ENCODE measurements at regions not wholly inside any gene's neighbourhood (a gene's known extent, or its start where the extent isn't known, plus 50 kb on each side); places are given as distances from the start of the nearest gene placed in this dataset.

- Histone ChIP-seq H3K4me1 (peaks cover 6% of the 10 kb centered on the region), H3K27me3 (no peaks in the 10 kb centered on the region), H3K36me3 (replicated peaks in 1 of 2; ENCODE audit: insufficient read depth in 1 of 2, low read depth in 2 of 2) (no peaks in the 10 kb centered on the region), H3K27ac (no peak overlapping the region), H3K4me3 (no peak overlapping the region), H3K9me3 (no peaks in the 10 kb centered on the region)
- intact Hi-C loops (cut with DNase I), result no loop called here
- TF ChIP-seq POLR2A (IDR thresholded peaks at IDR 0.05), result no peak
- TF ChIP-seq CTCF (IDR thresholded peaks at IDR 0.05), result no peak
- ATAC-seq, result no peak
- no peak for DNase-seq
- WGBS, 2 donors, result 67% methylated on average over 6 of the region's 6 CpGs
Measured at GRCh38 chr19:28294395-28294794, 918.6 kb downstream of the UQCRFS1 start.

- intact Hi-C loops (cut with DNase I), result no loop called here
- no peak overlapping the region for H3K4me3 ChIP-seq
- H3K4me1 ChIP-seq, result peaks cover 14% of the 10 kb centered on the region
- H3K27me3 ChIP-seq, result no peaks in the 10 kb centered on the region
- H3K27ac ChIP-seq, result no peak overlapping the region
- WGBS, 2 donors, result 91 to 94% methylated on average over 3 of the region's 3 CpGs
- TF ChIP-seq CTCF (IDR thresholded peaks at IDR 0.05) (no peak), POLR2A (IDR thresholded peaks at IDR 0.05) (no peak)
- H3K36me3 ChIP-seq (replicated peaks in 1 of 2; ENCODE audit: insufficient read depth in 1 of 2, low read depth in 2 of 2), result no peaks in the 10 kb centered on the region
- ATAC-seq, result no peak
- H3K9me3 ChIP-seq, result no peaks in the 10 kb centered on the region
- no peak for DNase-seq
Measured at GRCh38 chr19:28293685-28294084, 919.3 kb downstream of the UQCRFS1 start.

GRCh38 chr19:28292822-28293500 lies 920.0 kb downstream of the UQCRFS1 start:
- Histone ChIP-seq H3K4me1 (peaks cover 21% of the 10 kb centered on the region), H3K9me3 (no peaks in the 10 kb centered on the region), H3K4me3 (no peak overlapping the region), H3K36me3 (replicated peaks in 1 of 2; ENCODE audit: insufficient read depth in 1 of 2, low read depth in 2 of 2) (no peaks in the 10 kb centered on the region), H3K27me3 (no peaks in the 10 kb centered on the region), H3K27ac (no peak overlapping the region)
- 77 to 86% methylated on average over 10 of the region's 10 CpGs for WGBS, 2 donors
- ATAC-seq (no peak), DNase-seq (no peak)
- intact Hi-C loops (cut with DNase I), result no loop called here
- no peak for TF ChIP-seq CTCF (IDR thresholded peaks at IDR 0.05)
- TF ChIP-seq POLR2A (IDR thresholded peaks at IDR 0.05), result no peak

GRCh38 chr19:28291874-28292273 lies 921.1 kb downstream of the UQCRFS1 start:
- Histone ChIP-seq H3K27me3 (no peaks in the 10 kb centered on the region), H3K4me1 (peaks cover 22% of the 10 kb centered on the region), H3K27ac (no peak overlapping the region), H3K9me3 (no peaks in the 10 kb centered on the region), H3K4me3 (no peak overlapping the region), H3K36me3 (replicated peaks in 1 of 2; ENCODE audit: insufficient read depth in 1 of 2, low read depth in 2 of 2) (no peaks in the 10 kb centered on the region)
- intact Hi-C loops (cut with DNase I), result no loop called here
- no peak for TF ChIP-seq CTCF (IDR thresholded peaks at IDR 0.05)
- DNase-seq, result no peak
- ATAC-seq, result no peak
- 80 to 91% methylated on average over 4 of the region's 4 CpGs for WGBS, 2 donors

GRCh38 chr19:28290963-28291657 lies 921.8 kb downstream of the UQCRFS1 start:
- intact Hi-C loops (cut with DNase I), result no loop called here
- Histone ChIP-seq H3K4me3 (no peak overlapping the region), H3K36me3 (replicated peaks in 1 of 2; ENCODE audit: insufficient read depth in 1 of 2, low read depth in 2 of 2) (no peaks in the 10 kb centered on the region), H3K4me1 (peaks cover 22% of the 10 kb centered on the region), H3K27me3 (no peaks in the 10 kb centered on the region), H3K27ac (no peak overlapping the region), H3K9me3 (no peaks in the 10 kb centered on the region)
- no peak for ATAC-seq
- 76 to 78% methylated on average over 3 of the region's 3 CpGs for WGBS, 2 donors
- no peak for DNase-seq
- TF ChIP-seq POLR2A (IDR thresholded peaks at IDR 0.05), result no peak
- TF ChIP-seq CTCF (IDR thresholded peaks at IDR 0.05), result no peak
